Ascending aorta (tissue), 2 donors: ENCODE measurements at regions not wholly inside any gene's neighbourhood (a gene's known extent, or its start where the extent isn't known, plus 50 kb on each side); places are given as distances from the start of the nearest gene placed in this dataset.
A peak's percentile ranks its signal among the peaks of the same experiment; 100 is the strongest.

Experiments used
- DNase-seq, 2 donors: peaks; one replicate each; pipeline ENCODE4 v3.0.0-alpha.2; 2019; ENCODE audit warnings: low spot score in 2 of 2
- H3K27ac ChIP-seq, 2 donors: fragments of 200-600 bp; sonication (generic); one replicate each; pipeline ENCODE4 v1.5.1; 2016 to 2017; ENCODE audit warnings: mild to moderate bottlenecking in 1 of 2
- H3K27me3 ChIP-seq: fragments of 200-600 bp; sonication (generic); one replicate; pipeline ENCODE4 v1.5.1; 2017
- H3K36me3 ChIP-seq, 2 donors: fragments of 200-600 bp; sonication (generic); one replicate each; pipeline ENCODE4 v1.5.1; 2016
- H3K4me1 ChIP-seq, 2 donors: fragments of 200-600 bp; sonication (generic); one replicate each; pipeline ENCODE4 v1.5.1; 2016 to 2017; ENCODE audit warnings: mild to moderate bottlenecking in 1 of 2
- H3K4me3 ChIP-seq, 2 donors: fragments of 200-600 bp; sonication (generic); one replicate each; pipeline ENCODE4 v1.5.1; 2016 to 2017; ENCODE audit warnings: mild to moderate bottlenecking in 1 of 2
- H3K9me3 ChIP-seq, 2 donors: fragments of 200-600 bp; sonication (generic); one replicate each; pipeline ENCODE4 v1.5.1; 2016
- intact Hi-C: fragments of 100-400 bp; cut with DNase I; formaldehyde crosslinking; loops from one replicate; pipeline ENCODE4 v1.15.1; 2023
- TF ChIP-seq, protein P1 (sequence below), 3 experiments: fragments of 200-600 bp in 2 of 3; fragments of 450-650 bp in 1 of 3; sonication (generic) in 2 of 3; IDR thresholded peaks; one replicate each; pipeline ENCODE4 v1.5.1; 2016 to 2019; ENCODE audit warnings: antibody characterized with exemption in 3 of 3, mild to moderate bottlenecking in 1 of 3, moderate library complexity in 1 of 3

- H3K27me3 ChIP-seq = no peaks in the 10 kb centered on the region
- H3K27ac ChIP-seq = no peak overlapping the region
- no peaks in the 10 kb centered on the region for H3K9me3 ChIP-seq
- no peaks in the 10 kb centered on the region for H3K36me3 ChIP-seq
- intact Hi-C loops = no loop called here
- H3K4me1 ChIP-seq = no peaks in the 10 kb centered on the region
- TF ChIP-seq, protein P1, sequence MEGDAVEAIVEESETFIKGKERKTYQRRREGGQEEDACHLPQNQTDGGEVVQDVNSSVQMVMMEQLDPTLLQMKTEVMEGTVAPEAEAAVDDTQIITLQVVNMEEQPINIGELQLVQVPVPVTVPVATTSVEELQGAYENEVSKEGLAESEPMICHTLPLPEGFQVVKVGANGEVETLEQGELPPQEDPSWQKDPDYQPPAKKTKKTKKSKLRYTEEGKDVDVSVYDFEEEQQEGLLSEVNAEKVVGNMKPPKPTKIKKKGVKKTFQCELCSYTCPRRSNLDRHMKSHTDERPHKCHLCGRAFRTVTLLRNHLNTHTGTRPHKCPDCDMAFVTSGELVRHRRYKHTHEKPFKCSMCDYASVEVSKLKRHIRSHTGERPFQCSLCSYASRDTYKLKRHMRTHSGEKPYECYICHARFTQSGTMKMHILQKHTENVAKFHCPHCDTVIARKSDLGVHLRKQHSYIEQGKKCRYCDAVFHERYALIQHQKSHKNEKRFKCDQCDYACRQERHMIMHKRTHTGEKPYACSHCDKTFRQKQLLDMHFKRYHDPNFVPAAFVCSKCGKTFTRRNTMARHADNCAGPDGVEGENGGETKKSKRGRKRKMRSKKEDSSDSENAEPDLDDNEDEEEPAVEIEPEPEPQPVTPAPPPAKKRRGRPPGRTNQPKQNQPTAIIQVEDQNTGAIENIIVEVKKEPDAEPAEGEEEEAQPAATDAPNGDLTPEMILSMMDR (IDR thresholded peaks at IDR 0.05) = peak; percentile 35 to 56 (median 45)
- no peak for DNase-seq
- no peak overlapping the region for H3K4me3 ChIP-seq
Measured at GRCh38 chr1:89454845-89455521, 69.6 kb upstream of the LRRC8B start.

DNA sequence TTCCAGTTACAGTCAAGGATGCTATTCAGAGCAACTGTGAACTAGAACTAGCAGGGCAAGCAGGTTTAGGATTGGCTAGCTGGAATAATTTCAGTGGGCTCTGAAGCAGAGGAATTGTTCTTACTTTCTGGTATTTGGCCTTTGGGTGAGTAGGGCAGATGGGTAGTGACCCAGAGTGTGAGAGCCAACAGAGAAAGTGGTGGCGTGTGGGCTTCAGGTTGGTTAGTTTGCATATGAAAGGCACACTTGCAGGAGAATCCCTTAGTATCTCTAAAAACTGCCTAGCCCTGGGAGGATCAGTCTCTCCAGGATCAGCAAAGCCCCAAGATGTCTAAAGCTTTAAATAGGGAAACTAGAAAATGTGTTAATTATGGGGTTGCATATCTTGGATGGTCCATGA lies 67.6 kb upstream of the LRRC8B start:
- intact Hi-C loops = no loop called here
- Histone ChIP-seq H3K27ac (no peak overlapping the region), H3K36me3 (no peaks in the 10 kb centered on the region), H3K4me1 (no peaks in the 10 kb centered on the region), H3K27me3 (no peaks in the 10 kb centered on the region), H3K9me3 (no peaks in the 10 kb centered on the region), H3K4me3 (no peak overlapping the region)
- no peak for DNase-seq
- TF ChIP-seq, protein P1 (IDR thresholded peaks at IDR 0.05) = no peak

GRCh38 chr1:89459081-89459480 lies 65.5 kb upstream of the LRRC8B start:
- no peak for DNase-seq
- Histone ChIP-seq H3K4me3 (no peak overlapping the region), H3K27me3 (no peaks in the 10 kb centered on the region), H3K36me3 (no peaks in the 10 kb centered on the region), H3K4me1 (no peaks in the 10 kb centered on the region), H3K9me3 (no peaks in the 10 kb centered on the region), H3K27ac (no peak overlapping the region)
- TF ChIP-seq, protein P1 (IDR thresholded peaks at IDR 0.05) = no peak
- intact Hi-C loops = no loop called here

- no peak overlapping the region for H3K27ac ChIP-seq
- no peaks in the 10 kb centered on the region for H3K9me3 ChIP-seq
- intact Hi-C loops = loop anchor here (5.0 kb wide), 1 partner anchor 463 kb away; no protein-coding TSS in a partner anchor
- no peak for DNase-seq
- no peak overlapping the region for H3K4me3 ChIP-seq
- no peaks in the 10 kb centered on the region for H3K36me3 ChIP-seq
- no peaks in the 10 kb centered on the region for H3K27me3 ChIP-seq
- TF ChIP-seq, protein P1 (IDR thresholded peaks at IDR 0.05) = no peak
- no peaks in the 10 kb centered on the region for H3K4me1 ChIP-seq
Measured at GRCh38 chr1:89460325-89460724, 64.3 kb upstream of the LRRC8B start.

DNA sequence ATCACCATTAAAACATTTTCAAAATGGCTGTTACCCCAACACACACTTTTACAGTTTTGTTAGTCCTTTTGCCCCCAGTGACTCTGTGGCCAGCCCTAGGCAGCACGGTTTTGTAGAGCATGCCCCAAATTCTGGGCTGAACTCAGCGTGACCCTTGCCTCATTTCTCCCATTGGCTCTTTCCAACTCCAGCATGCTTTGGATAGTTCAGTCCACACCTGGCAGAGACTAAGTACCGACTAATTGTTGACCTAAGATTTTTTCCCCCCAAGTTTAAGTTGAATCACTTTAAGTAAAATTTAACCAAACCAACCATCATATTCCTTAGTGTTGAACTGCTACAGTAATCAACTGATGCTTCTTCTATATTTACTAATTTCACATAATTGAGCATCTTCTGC lies 62.4 kb upstream of the LRRC8B start:
- Histone ChIP-seq H3K9me3 (no peaks in the 10 kb centered on the region), H3K4me1 (no peaks in the 10 kb centered on the region), H3K4me3 (no peak overlapping the region), H3K27ac (no peak overlapping the region), H3K36me3 (no peaks in the 10 kb centered on the region), H3K27me3 (no peaks in the 10 kb centered on the region)
- intact Hi-C loops = loop anchor here (5.0 kb wide), 1 partner anchor 465 kb away; no protein-coding TSS in a partner anchor
- no peak for DNase-seq
- TF ChIP-seq, protein P1 (IDR thresholded peaks at IDR 0.05) = no peak
